Activated naive CD4-positive, alpha-beta T cell treated with anti-CD3 and anti-CD28 coated beads, Interleukin-2, amount 50 U/mL, for 24 hours (primary cell): ENCODE measurements at regions not wholly inside any gene's neighbourhood (a gene's known extent, or its start where the extent isn't known, plus 50 kb on each side); places are given as distances from the start of the nearest gene placed in this dataset.

Source experiments
- H3K27ac Mint-ChIP-seq: one replicate; pipeline ENCODE4 v1.8.0; 2021; ENCODE audit warnings: mild to moderate bottlenecking, mixed read lengths
- H3K27me3 Mint-ChIP-seq: one replicate; pipeline ENCODE4 v1.8.0; 2021; ENCODE audit warnings: mixed read lengths
- H3K36me3 Mint-ChIP-seq: one replicate; pipeline ENCODE4 v1.8.0; 2021; ENCODE audit warnings: mixed read lengths
- H3K4me1 Mint-ChIP-seq: one replicate; pipeline ENCODE4 v1.8.0; 2021; ENCODE audit warnings: mixed read lengths
- H3K4me3 Mint-ChIP-seq: one replicate; pipeline ENCODE4 v1.8.0; 2021; ENCODE audit warnings: mild to moderate bottlenecking, mixed read lengths
- H3K9me3 Mint-ChIP-seq: one replicate; pipeline ENCODE4 v1.8.0; 2021; ENCODE audit warnings: mixed read lengths

DNA sequence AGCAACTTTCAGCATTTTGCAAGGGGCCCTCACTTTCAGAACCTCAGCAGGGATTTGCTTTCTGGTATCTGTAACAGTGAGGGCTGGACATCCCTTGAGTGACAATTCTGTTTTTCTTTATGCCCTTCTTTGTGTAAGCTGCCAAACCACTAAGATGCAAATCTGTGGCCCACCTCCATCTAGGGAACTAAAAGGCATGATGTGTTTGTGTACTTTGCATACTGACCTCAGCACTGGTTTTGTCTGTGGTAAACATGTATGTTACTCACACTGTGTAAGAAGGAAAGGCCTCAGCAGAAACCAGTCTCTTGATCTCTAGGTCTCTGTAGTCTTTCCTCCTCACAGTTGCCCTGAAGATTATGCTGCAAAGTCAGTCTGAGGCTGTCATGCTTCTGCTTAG is 396.6 kb upstream of the DYNLRB2 start:
- no peak overlapping the region for H3K4me3 Mint-ChIP-seq
- H3K36me3 Mint-ChIP-seq: no peaks in the 10 kb centered on the region
- no peaks in the 10 kb centered on the region for H3K4me1 Mint-ChIP-seq
- no peak overlapping the region for H3K27ac Mint-ChIP-seq
- H3K9me3 Mint-ChIP-seq: no peaks in the 10 kb centered on the region
- peaks cover 3% of the 10 kb centered on the region for H3K27me3 Mint-ChIP-seq

- peaks cover under 1% of the 10 kb centered on the region for H3K9me3 Mint-ChIP-seq
- peaks cover 3% of the 10 kb centered on the region for H3K27me3 Mint-ChIP-seq
- no peak overlapping the region for H3K27ac Mint-ChIP-seq
- no peaks in the 10 kb centered on the region for H3K36me3 Mint-ChIP-seq
- no peaks in the 10 kb centered on the region for H3K4me1 Mint-ChIP-seq
- H3K4me3 Mint-ChIP-seq: no peak overlapping the region
These were observed 397.9 kb upstream of the DYNLRB2 start for GRCh38 chr16:80142940-80143339.

DNA sequence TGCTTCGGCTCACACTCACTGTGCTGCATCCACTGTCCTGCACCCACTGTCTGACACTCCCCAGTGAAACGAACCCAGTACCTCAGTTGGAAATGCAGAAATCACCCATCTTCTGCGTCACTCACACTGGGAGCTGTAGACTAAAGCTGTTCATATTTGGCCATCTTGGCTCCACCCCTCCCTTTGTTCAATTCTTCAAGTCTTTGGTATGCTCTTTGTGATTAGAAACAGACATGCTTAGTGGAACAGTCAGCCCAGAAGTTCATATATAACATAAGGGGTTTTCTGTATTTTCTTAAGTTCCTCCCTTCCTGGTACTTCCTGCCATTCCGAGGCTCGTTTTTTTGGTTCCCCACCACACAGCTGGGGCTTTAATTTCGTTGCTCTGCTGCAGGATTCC is 398.5 kb upstream of the DYNLRB2 start:
- Mint-ChIP-seq H3K27me3 (peaks cover 3% of the 10 kb centered on the region), H3K4me3 (no peak overlapping the region), H3K4me1 (no peaks in the 10 kb centered on the region), H3K9me3 (peaks cover 7% of the 10 kb centered on the region), H3K27ac (no peak overlapping the region), H3K36me3 (no peaks in the 10 kb centered on the region)

GRCh38 chr16:80129791-80130190 is 411.0 kb upstream of the DYNLRB2 start:
- Mint-ChIP-seq H3K4me1 (no peaks in the 10 kb centered on the region), H3K4me3 (no peak overlapping the region), H3K9me3 (no peaks in the 10 kb centered on the region), H3K36me3 (no peaks in the 10 kb centered on the region), H3K27me3 (no peaks in the 10 kb centered on the region), H3K27ac (no peak overlapping the region)

- H3K27ac Mint-ChIP-seq: no peak overlapping the region
- no peaks in the 10 kb centered on the region for H3K9me3 Mint-ChIP-seq
- H3K4me1 Mint-ChIP-seq: no peaks in the 10 kb centered on the region
- no peaks in the 10 kb centered on the region for H3K36me3 Mint-ChIP-seq
- H3K27me3 Mint-ChIP-seq: no peaks in the 10 kb centered on the region
- no peak overlapping the region for H3K4me3 Mint-ChIP-seq
These were observed 415.1 kb upstream of the DYNLRB2 start for GRCh38 chr16:80125677-80126076.

- H3K9me3 Mint-ChIP-seq: no peaks in the 10 kb centered on the region
- no peak overlapping the region for H3K4me3 Mint-ChIP-seq
- H3K4me1 Mint-ChIP-seq: no peaks in the 10 kb centered on the region
- H3K27ac Mint-ChIP-seq: no peak overlapping the region
- H3K27me3 Mint-ChIP-seq: no peaks in the 10 kb centered on the region
- H3K36me3 Mint-ChIP-seq: no peaks in the 10 kb centered on the region
These were observed 417.6 kb upstream of the DYNLRB2 start for GRCh38 chr16:80123189-80123588.

DNA sequence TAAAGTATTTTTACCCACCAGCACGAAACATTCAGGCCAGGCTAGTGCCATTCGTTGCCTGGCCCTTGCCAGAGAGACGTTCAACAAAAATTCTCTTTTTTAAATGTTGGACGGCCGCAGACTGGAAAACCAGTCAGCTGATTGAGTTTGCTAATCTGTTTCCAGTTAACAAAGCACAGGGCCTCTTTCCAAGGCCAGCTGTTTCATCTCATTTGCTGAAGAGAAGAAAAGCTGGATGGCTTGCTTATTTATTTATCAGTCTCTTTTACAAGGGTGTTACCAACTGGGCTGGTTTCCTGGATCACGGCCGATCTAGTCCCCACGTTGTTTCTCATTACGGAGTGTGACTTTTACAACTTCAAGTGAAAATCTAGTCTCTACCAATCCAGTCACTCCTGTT is 418.7 kb upstream of the DYNLRB2 start:
- H3K4me1 Mint-ChIP-seq: no peaks in the 10 kb centered on the region
- no peak overlapping the region for H3K27ac Mint-ChIP-seq
- H3K9me3 Mint-ChIP-seq: no peaks in the 10 kb centered on the region
- H3K36me3 Mint-ChIP-seq: no peaks in the 10 kb centered on the region
- no peak overlapping the region for H3K4me3 Mint-ChIP-seq
- no peaks in the 10 kb centered on the region for H3K27me3 Mint-ChIP-seq

DNA sequence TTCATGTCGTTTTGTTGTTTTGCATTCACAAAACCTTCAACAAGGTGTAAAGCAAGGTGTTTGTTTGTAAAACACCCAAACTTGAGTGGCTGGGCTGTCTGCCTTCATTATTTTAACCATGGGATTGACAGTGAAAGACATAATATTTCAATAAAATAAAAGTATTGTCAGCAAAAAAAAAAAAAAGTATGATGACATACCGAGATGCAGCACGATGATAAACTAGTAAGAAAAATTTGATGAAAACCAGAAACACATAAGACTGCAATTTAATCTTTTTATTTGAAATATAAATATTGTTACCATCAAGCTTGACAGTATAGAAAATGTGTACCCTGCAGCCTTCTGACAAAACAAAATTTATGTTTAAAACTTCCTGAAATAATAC is 419.3 kb upstream of the DYNLRB2 start:
- Mint-ChIP-seq H3K4me1 (no peaks in the 10 kb centered on the region), H3K36me3 (no peaks in the 10 kb centered on the region), H3K27ac (no peak overlapping the region), H3K4me3 (no peak overlapping the region), H3K27me3 (no peaks in the 10 kb centered on the region), H3K9me3 (no peaks in the 10 kb centered on the region)

GRCh38 chr16:80120899-80121521 is 419.8 kb upstream of the DYNLRB2 start:
- Mint-ChIP-seq H3K4me1 (no peaks in the 10 kb centered on the region), H3K27ac (no peak overlapping the region), H3K9me3 (no peaks in the 10 kb centered on the region), H3K36me3 (no peaks in the 10 kb centered on the region), H3K4me3 (no peak overlapping the region), H3K27me3 (no peaks in the 10 kb centered on the region)

GRCh38 chr16:80117556-80118130 is 423.1 kb upstream of the DYNLRB2 start:
- Mint-ChIP-seq H3K9me3 (no peaks in the 10 kb centered on the region), H3K27ac (no peak overlapping the region), H3K36me3 (no peaks in the 10 kb centered on the region), H3K4me3 (no peak overlapping the region), H3K4me1 (no peaks in the 10 kb centered on the region), H3K27me3 (peaks cover 1% of the 10 kb centered on the region)

DNA sequence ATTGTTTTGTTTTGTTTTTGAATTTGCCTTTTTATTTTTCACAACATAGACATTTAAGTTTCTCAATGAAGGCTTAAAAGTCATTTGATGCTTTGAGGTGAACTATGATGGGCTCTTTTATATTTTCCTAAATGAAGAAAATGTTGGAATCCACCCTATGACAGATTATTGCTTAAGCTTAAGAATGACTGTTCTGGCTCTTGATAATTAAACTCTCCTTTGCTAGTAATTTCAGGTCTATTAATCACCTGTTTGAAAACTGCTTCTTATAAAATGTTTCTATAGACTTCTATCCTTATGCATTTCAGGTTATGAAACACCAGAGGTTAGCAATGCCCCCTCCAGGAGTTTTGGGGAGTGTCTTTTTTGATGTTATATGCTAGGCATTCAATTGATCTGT is 424.1 kb upstream of the DYNLRB2 start:
- no peaks in the 10 kb centered on the region for H3K9me3 Mint-ChIP-seq
- no peak overlapping the region for H3K4me3 Mint-ChIP-seq
- H3K27ac Mint-ChIP-seq: no peak overlapping the region
- H3K27me3 Mint-ChIP-seq: peaks cover 2% of the 10 kb centered on the region
- no peaks in the 10 kb centered on the region for H3K36me3 Mint-ChIP-seq
- H3K4me1 Mint-ChIP-seq: no peaks in the 10 kb centered on the region

DNA sequence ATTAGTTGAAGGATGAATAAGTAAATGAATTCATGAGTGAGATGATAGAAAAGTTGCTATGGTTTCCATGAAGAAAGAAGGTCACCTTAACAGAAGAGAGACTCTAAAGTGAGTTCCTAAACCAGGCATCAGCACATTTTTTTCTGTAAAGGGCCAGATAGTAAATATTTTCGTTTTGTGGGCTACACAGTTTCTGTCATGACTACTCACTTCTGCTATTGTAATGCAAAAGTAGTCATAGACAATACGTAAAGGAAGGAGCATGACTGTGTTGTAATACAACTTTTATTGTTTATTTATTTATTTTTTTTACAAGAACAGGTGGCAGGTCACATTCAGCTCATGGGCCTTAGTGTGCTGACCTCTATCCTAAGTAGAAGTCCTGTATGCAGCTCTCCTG is 426.1 kb upstream of the DYNLRB2 start:
- H3K4me1 Mint-ChIP-seq: no peaks in the 10 kb centered on the region
- peaks cover 5% of the 10 kb centered on the region for H3K27me3 Mint-ChIP-seq

DNA sequence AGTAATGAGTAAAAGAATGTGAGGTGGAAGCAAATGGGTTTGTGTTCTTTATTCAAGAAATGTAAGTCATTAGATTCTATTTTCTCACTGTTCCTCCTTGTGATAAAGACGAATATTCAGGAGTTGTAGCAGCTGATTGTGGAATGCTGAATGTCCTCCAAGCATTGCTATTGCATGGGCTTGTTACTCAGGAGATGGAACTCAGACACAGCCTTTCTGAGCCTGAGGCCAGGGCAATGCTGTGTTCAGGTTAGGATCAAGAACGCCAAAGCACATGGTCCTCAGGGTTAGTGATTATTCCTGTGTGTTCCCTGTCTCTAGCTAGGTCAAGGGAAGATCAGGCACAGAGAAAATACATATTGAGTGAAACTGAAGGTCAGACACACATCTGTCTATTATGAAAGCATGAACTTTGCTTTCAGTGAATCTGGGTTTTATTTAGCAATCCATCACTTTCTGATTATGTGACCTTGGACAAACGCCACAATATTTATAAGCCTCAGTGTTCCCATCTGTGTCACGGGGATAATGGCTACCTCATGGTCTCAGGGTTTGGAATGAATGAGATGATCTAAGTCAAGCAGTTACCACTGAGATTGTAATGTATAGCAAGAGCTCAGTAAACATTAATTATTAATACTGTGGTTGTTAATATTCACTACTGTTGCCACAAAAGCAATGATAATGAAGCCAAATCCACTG is 426.8 kb upstream of the DYNLRB2 start:
- Mint-ChIP-seq H3K27me3 (peaks cover 5% of the 10 kb centered on the region), H3K27ac (no peak overlapping the region), H3K4me1 (no peaks in the 10 kb centered on the region), H3K36me3 (no peaks in the 10 kb centered on the region), H3K9me3 (no peaks in the 10 kb centered on the region), H3K4me3 (no peak overlapping the region)

More for the DNA sequence above, 426.1 kb upstream of the DYNLRB2 start:
- Mint-ChIP-seq H3K27ac (no peak overlapping the region), H3K4me3 (no peak overlapping the region), H3K9me3 (no peaks in the 10 kb centered on the region), H3K36me3 (no peaks in the 10 kb centered on the region)

DNA sequence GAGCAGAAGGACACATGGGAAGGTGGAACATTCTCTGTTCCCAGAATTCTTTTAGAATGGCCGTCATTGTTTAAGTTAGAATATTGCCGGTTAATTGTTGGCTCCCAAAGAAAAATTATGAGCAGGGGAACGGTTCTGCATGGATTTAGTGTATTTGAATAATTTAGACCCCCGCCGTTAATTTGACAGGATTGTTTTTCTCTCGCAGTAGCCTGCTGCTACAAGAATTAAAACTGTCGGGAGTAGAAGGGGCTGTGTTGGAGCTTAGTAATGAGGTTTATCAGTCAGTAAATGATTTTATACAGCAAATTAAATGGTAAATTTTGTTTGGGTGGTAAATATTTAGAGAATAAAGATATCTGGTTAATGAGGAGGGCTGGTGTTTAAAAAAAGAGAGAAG is 431.2 kb upstream of the DYNLRB2 start:
- Mint-ChIP-seq H3K27me3 (peaks cover 7% of the 10 kb centered on the region), H3K4me1 (no peaks in the 10 kb centered on the region), H3K9me3 (no peaks in the 10 kb centered on the region), H3K27ac (no peak overlapping the region), H3K4me3 (no peak overlapping the region), H3K36me3 (no peaks in the 10 kb centered on the region)

- H3K36me3 Mint-ChIP-seq: no peaks in the 10 kb centered on the region
- peaks cover 7% of the 10 kb centered on the region for H3K27me3 Mint-ChIP-seq
- H3K27ac Mint-ChIP-seq: no peak overlapping the region
- no peak overlapping the region for H3K4me3 Mint-ChIP-seq
- H3K9me3 Mint-ChIP-seq: no peaks in the 10 kb centered on the region
- no peaks in the 10 kb centered on the region for H3K4me1 Mint-ChIP-seq
These were observed 432.9 kb upstream of the DYNLRB2 start for GRCh38 chr16:80107900-80108299.

DNA sequence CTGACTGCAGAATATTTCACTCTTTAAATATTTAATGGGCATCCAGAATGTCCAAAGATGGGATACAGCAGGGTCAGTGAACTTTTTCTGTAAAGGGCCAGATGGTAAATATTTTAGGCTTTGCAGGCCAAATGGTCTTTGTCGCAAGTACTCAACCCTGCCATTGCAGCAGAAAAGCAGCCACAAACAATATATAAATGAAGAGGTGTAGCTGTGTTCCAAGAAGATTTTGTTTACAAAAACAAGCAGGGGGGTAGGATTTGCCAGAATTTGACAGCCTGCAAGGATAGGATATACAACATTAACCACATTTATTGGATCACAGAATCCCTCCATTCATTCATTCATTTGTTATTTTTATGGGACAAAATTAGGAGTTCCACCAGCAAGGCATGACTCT is 435.0 kb upstream of the DYNLRB2 start:
- Mint-ChIP-seq H3K4me3 (no peak overlapping the region), H3K9me3 (no peaks in the 10 kb centered on the region), H3K4me1 (no peaks in the 10 kb centered on the region), H3K27ac (no peak overlapping the region), H3K27me3 (peaks cover 6% of the 10 kb centered on the region), H3K36me3 (no peaks in the 10 kb centered on the region)
